CD14-positive monocyte (primary cell): ENCODE measurements at regions not wholly inside any gene's neighbourhood (a gene's known extent, or its start where the extent isn't known, plus 50 kb on each side); places are given as distances from the start of the nearest gene placed in this dataset.

ENCODE experiments used
- DNase-seq, 3 donors: peaks; one replicate each; pipeline ENCODE4 v3.0.0-alpha.2; 2011 to 2022
- H2AFZ ChIP-seq: 2 replicates; pipeline ENCODE4 v1.6.0; 2012; ENCODE audit warnings: mild to moderate bottlenecking, low read depth, low read length, inconsistent platforms; ENCODE audit not compliant: insufficient read depth, poor library complexity, severe bottlenecking
- H3K27ac ChIP-seq, 2 donors: 1 replicate in 1 of 2; 2 replicates in 1 of 2; pipeline ENCODE4 v1.5.1; 2012 to 2013; ENCODE audit warnings: low read length in 2 of 2, control low read depth in 1 of 2, inconsistent platforms in 1 of 2, low read depth in 1 of 2, mild to moderate bottlenecking in 1 of 2
- H3K27me3 ChIP-seq, 2 donors: one replicate each; pipeline versions ENCODE4 v1.6.0 to v1.6.1; 2011 to 2013; ENCODE audit warnings: low read length in 2 of 2; ENCODE audit not compliant: control insufficient read depth in 2 of 2, insufficient read depth in 2 of 2
- H3K36me3 ChIP-seq, 2 donors: replicated peaks in 1 of 2; 1 replicate in 1 of 2; 2 replicates in 1 of 2; pipeline versions ENCODE4 v1.5.1 to v1.6.1; 2012 to 2013; ENCODE audit warnings: low read length in 2 of 2, control low read depth in 1 of 2, inconsistent platforms in 1 of 2, mild to moderate bottlenecking in 1 of 2; ENCODE audit not compliant: insufficient read depth in 2 of 2, control insufficient read depth in 1 of 2
- H3K4me1 ChIP-seq, 2 donors: 1 replicate in 1 of 2; 2 replicates in 1 of 2; pipeline versions ENCODE4 v1.5.1 to v1.6.1; 2012 to 2013; ENCODE audit warnings: low read length in 2 of 2, control low read depth in 1 of 2, inconsistent platforms in 1 of 2, mild to moderate bottlenecking in 1 of 2, moderate library complexity in 1 of 2; ENCODE audit not compliant: insufficient read depth in 2 of 2, control insufficient read depth in 1 of 2
- H3K4me2 ChIP-seq: replicated peaks from 2 replicates; pipeline ENCODE3; 2012; ENCODE audit warnings: low read length, moderate library complexity, mild to moderate bottlenecking; ENCODE audit not compliant: poor library complexity, severe bottlenecking; ENCODE audit errors: extremely low read depth
- H3K4me3 ChIP-seq, 3 experiments: fragments of 200-600 bp in 1 of 3; sonication (generic) in 1 of 3; replicated peaks in 1 of 3; 1 replicate in 2 of 3; 2 replicates in 1 of 3; pipeline ENCODE4 v1.5.1; 2011 to 2013; ENCODE audit warnings: low read length in 3 of 3, mild to moderate bottlenecking in 3 of 3, control low read depth in 2 of 3, low read depth in 2 of 3, inconsistent platforms in 1 of 3, moderate library complexity in 1 of 3
- H3K79me2 ChIP-seq: 2 replicates; pipeline ENCODE4 v1.6.0; 2012; ENCODE audit warnings: mild to moderate bottlenecking, control low read depth, inconsistent platforms, low read length, moderate library complexity; ENCODE audit not compliant: insufficient read depth
- H3K9ac ChIP-seq: 2 replicates; pipeline ENCODE4 v1.6.0; 2017; ENCODE audit warnings: low read length, mild to moderate bottlenecking; ENCODE audit not compliant: insufficient read depth, poor library complexity, severe bottlenecking
- H3K9me3 ChIP-seq, 2 donors: replicated peaks in 1 of 2; 1 replicate in 1 of 2; 2 replicates in 1 of 2; pipeline versions ENCODE4 v1.5.1 to v1.6.1; 2012 to 2013; ENCODE audit warnings: low read length in 2 of 2, control low read depth in 1 of 2; ENCODE audit not compliant: control insufficient read depth in 1 of 2, insufficient read depth in 1 of 2
- H4K20me1 ChIP-seq: 2 replicates; pipeline ENCODE4 v1.6.0; 2012; ENCODE audit warnings: mild to moderate bottlenecking, low read length, control low read depth, moderate library complexity; ENCODE audit not compliant: insufficient read depth
- H3K27ac Mint-ChIP-seq, 7 donors: one replicate each; pipeline ENCODE4 v1.8.0; 2020; ENCODE audit warnings: mild to moderate bottlenecking in 7 of 7, mixed read lengths in 7 of 7, moderate library complexity in 6 of 7, inconsistent platforms in 2 of 7
- H3K27me3 Mint-ChIP-seq, 3 donors: one replicate each; pipeline ENCODE4 v1.8.0; 2021 to 2022; ENCODE audit warnings: low read depth in 3 of 3, mild to moderate bottlenecking in 3 of 3, mixed read lengths in 3 of 3, moderate library complexity in 3 of 3, inconsistent platforms in 1 of 3
- H3K36me3 Mint-ChIP-seq, 2 donors: one replicate each; pipeline ENCODE4 v1.8.0; 2020; ENCODE audit warnings: mixed read lengths in 2 of 2, inconsistent platforms in 1 of 2, mild to moderate bottlenecking in 1 of 2
- H3K4me1 Mint-ChIP-seq: one replicate; pipeline ENCODE4 v1.8.0; 2020; ENCODE audit warnings: mild to moderate bottlenecking, mixed read lengths
- H3K4me3 Mint-ChIP-seq, 2 donors: one replicate each; pipeline ENCODE4 v1.8.0; 2020; ENCODE audit warnings: mild to moderate bottlenecking in 2 of 2, mixed read lengths in 2 of 2, moderate library complexity in 1 of 2
- H3K9me3 Mint-ChIP-seq, 7 donors: one replicate each; pipeline ENCODE4 v1.8.0; 2020 to 2022; ENCODE audit warnings: mixed read lengths in 7 of 7, mild to moderate bottlenecking in 6 of 7, moderate library complexity in 6 of 7, inconsistent platforms in 2 of 7
- WGBS: methylation state at CpG from one replicate; pipeline ENCODE4 v1.1.5; 2013; ENCODE audit warnings: missing lambda C conversion rate; ENCODE audit not compliant: insufficient coverage; 5-methylcytosine and 5-hydroxymethylcytosine counted together
- intact Hi-C, 2 donors: fragments of 100-400 bp; cut with micrococcal nuclease; formaldehyde crosslinking; loops; one replicate each; pipeline versions ENCODE4 v1.15.0 to v1.15.1; 2023
- TF ChIP-seq, protein P1 (sequence below): fragments of 200-600 bp; IDR thresholded peaks from one replicate; pipeline ENCODE4 v1.8.0; 2022; ENCODE audit warnings: antibody characterized with exemption, mild to moderate bottlenecking

DNA sequence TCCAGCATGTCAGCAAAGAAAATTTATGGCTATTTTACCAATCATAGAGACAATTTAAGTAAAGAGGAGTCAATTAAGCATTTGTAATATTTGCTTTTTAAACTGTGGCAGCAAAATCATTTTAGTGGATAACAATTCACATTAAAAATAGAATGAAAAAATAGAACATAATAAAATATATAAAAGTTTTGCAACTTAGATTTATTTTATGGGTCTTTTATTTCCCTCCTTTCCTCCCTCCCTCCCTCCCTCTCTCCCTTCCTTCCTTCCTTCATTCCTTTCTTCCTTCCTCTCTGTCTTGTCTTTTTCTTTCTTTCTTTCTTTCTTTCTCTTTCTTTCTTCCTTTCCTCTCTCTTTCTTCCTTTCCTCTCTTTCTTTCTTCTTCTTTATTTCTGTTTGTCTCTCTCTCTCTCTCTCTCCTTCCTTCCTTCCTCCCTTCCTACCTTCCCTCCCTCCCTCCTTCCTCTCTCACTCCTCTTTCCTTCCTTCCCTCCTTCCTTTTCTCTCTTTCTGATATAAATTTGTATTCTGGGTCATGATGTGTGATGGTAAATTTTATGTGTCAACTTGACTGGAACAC is 610.9 kb upstream of the CITED2 start:
- intact Hi-C loops: no loop called here

DNA sequence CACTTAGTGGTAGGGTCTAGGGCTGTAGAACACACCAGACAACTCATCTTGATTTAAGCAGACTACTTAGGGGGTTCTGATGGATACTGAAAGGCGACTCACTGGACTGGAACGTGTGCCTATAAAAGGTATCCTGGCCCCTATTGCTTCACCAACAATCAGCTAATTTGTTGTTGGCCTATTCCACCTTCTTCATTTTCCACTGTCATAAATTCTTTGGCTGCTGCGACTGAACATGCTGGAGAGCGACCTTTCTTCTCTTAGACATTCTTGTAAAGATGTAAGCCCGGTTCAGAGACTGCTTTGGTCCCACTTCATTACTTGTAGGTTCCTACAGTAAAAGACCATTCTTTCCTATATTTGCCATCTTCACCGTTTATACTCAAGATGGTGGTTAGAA is 609.9 kb upstream of the CITED2 start:
- Histone ChIP-seq H2AFZ (no peak overlapping the region), H4K20me1 (no peaks in the 10 kb centered on the region), H3K27ac (no peak overlapping the region), H3K36me3 (no peaks in the 10 kb centered on the region), H3K9ac (no peak overlapping the region), H3K27me3 (no peaks in the 10 kb centered on the region), H3K4me3 (no peak overlapping the region), H3K79me2 (no peaks in the 10 kb centered on the region), H3K4me1 (peaks cover 10 to 13% of the 10 kb centered on the region in 2 donors), H3K4me2 (no peak overlapping the region), H3K9me3 (no peaks in the 10 kb centered on the region)
- 100% methylated on average over 1 of the region's 6 CpGs for WGBS
- H3K27me3 Mint-ChIP-seq: peaks cover 0 to 2% (median 0%) of the 10 kb centered on the region in 3 donors
- H3K36me3 Mint-ChIP-seq: no peaks in the 10 kb centered on the region
- TF ChIP-seq, protein P1, sequence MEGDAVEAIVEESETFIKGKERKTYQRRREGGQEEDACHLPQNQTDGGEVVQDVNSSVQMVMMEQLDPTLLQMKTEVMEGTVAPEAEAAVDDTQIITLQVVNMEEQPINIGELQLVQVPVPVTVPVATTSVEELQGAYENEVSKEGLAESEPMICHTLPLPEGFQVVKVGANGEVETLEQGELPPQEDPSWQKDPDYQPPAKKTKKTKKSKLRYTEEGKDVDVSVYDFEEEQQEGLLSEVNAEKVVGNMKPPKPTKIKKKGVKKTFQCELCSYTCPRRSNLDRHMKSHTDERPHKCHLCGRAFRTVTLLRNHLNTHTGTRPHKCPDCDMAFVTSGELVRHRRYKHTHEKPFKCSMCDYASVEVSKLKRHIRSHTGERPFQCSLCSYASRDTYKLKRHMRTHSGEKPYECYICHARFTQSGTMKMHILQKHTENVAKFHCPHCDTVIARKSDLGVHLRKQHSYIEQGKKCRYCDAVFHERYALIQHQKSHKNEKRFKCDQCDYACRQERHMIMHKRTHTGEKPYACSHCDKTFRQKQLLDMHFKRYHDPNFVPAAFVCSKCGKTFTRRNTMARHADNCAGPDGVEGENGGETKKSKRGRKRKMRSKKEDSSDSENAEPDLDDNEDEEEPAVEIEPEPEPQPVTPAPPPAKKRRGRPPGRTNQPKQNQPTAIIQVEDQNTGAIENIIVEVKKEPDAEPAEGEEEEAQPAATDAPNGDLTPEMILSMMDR: no peak
- H3K9me3 Mint-ChIP-seq: peaks cover 0 to 5% (median 0%) of the 10 kb centered on the region in 7 donors
- intact Hi-C loops: no loop called here
- no peak for DNase-seq
- peaks cover 19% of the 10 kb centered on the region for H3K4me1 Mint-ChIP-seq
- no peak overlapping the region for H3K27ac Mint-ChIP-seq
- no peak overlapping the region for H3K4me3 Mint-ChIP-seq

More for the DNA sequence above, 610.9 kb upstream of the CITED2 start:
- H3K79me2 ChIP-seq: no peaks in the 10 kb centered on the region
- peaks cover 10 to 13% of the 10 kb centered on the region in 2 donors for H3K4me1 ChIP-seq
- TF ChIP-seq, protein P1: no peak
- no peaks in the 10 kb centered on the region for H3K36me3 ChIP-seq
- H3K27me3 ChIP-seq: no peaks in the 10 kb centered on the region
- Mint-ChIP-seq H3K27ac (peak overlapping the region in 1 of 7 donors; percentile 38), H3K27me3 (peaks cover 0 to 2% (median 0%) of the 10 kb centered on the region in 3 donors), H3K36me3 (no peaks in the 10 kb centered on the region), H3K4me1 (peaks cover 19% of the 10 kb centered on the region), H3K9me3 (peaks cover 0 to 5% (median 0%) of the 10 kb centered on the region in 7 donors), H3K4me3 (no peak overlapping the region)
- no peak overlapping the region for H3K9ac ChIP-seq
- DNase-seq: no peak
- H3K27ac ChIP-seq: no peak overlapping the region
- no peak overlapping the region for H3K4me2 ChIP-seq
- no peaks in the 10 kb centered on the region for H3K9me3 ChIP-seq
- no peak overlapping the region for H3K4me3 ChIP-seq
- no peak overlapping the region for H2AFZ ChIP-seq
- H4K20me1 ChIP-seq: no peaks in the 10 kb centered on the region
